Right hindlimb (tissue), 1 donor: ENCODE measurements at regions not wholly inside any gene's neighbourhood (a gene's known extent, or its start where the extent isn't known, plus 50 kb on each side); places are given as distances from the start of the nearest gene placed in this dataset.
A peak's percentile ranks its signal among the peaks of the same experiment; 100 is the strongest.
"Not testable (repeated sequence)": the region's sequence is repeated elsewhere in the genome, so short reads cannot be mapped to it uniquely, and the experiment has no call there.

Experiments
- DNase-seq: peaks from one replicate; pipeline ENCODE4 v3.0.0-alpha.2; 2018

DNA sequence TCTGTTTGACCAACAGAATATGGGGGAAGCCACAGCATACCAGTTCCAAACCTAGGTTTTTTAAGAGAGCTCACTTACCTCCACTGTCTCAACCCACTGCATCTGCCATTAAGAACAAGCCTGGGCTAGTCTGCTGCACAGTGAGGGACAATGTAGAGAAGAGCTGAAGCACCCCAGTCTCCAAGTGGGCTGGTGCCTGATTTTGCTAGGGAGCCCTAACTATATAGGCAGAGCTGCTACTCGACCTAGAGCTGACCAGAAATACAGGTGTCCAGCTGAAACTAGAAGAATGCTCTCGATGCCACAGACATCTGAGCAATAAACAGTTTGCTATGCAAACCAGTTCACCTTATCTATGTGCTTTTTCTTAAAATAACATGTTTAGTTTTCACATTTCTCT is 106.9 kb upstream of the BET1 start:
- no peak for DNase-seq

GRCh38 chr7:94115316-94115715 is 111.2 kb upstream of the BET1 start:
- DNase-seq: no peak

- no peak for DNase-seq
These were observed 119.0 kb upstream of the BET1 start for GRCh38 chr7:94123136-94123535.

DNA sequence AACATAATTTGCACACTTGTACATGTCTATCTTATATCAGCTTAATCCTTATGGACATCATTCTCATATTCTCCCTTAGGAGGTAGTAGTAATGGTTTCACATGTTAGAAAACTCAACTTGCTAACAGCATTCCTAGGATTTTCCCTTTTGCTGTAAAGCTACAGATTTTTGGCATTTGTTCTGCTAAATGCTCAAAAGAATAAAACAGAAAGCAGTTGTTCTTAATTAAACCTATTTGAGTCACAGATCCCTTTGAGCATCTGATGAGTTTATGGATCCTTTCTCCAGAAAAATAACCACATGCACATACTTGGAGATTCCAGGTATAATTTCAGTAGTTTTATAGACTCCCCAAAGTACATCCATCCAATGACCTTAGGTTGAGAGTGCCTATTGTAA is 122.9 kb upstream of the BET1 start:
- DNase-seq: no peak

DNA sequence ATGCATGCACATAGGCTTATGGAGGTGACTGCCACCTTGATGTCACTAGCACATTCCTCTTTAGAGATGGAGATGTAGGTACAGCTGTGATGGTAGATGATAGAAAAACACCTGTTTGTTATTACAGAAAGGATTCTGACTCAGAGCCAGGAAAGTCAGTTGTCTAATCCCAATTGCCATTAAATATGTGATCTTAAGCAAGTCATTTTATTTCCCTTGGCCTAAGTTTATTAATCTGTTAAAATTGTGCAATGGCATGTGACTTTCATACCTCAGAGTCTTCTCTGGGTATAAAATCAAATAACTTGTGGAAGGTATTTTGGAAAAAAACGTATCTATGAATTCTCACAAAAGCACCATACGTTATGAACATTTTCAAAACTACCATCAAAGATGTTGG is 123.9 kb upstream of the BET1 start:
- no peak for DNase-seq

DNA sequence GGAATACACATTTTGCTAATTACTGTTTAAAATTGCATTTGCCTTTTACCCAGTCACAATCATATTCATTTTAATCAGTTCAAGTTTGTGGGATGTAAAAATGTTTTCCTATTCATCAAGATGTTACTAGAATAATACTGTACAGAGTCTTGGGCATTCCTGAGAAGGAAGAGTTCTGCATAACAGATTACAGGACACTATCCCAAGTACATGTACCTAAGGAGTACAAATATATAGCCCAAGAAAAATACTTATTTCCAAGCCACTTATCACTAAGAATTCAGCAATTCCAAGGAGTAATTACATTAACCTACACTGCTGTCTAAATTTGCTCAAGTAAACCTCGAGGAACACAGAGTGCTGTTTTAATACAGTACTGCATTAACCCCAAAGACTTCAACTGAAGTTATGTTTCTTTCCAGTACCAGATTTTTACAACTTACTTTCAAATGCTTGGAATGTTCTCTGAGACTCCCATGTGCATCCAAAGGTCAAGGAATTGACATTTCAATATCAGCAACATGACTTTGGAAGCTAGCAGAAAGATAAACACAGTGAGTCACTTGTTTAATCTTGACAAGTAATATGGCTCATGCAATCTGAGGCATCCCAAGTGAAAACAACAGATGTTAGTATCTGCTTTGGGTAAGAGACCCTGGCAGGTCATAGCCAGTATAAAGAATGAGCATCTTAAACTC is 125.4 kb upstream of the BET1 start:
- DNase-seq: no peak

- no peak for DNase-seq
These were observed 126.6 kb upstream of the BET1 start for GRCh38 chr7:94130716-94131115.

- DNase-seq: no peak
These were observed 129.3 kb upstream of the BET1 start for GRCh38 chr7:94133460-94133859.

DNA sequence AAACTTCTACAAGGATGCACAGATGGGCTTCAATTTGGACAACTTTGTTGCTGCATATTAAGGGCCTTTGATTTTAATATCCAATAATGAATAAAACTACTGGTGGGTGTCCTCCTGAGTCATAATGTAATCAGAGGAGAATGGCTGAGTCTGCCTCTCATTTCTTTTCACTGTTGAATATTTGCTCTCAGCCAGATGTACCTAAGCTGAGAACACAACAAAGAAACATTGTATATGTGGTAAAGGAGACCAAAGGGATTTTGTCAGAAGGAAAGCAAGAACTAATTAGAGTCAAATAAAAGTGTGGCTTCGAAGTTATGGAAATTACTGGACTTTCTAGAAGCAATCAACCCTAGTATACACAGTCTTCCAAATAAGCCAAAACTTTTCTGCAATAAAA is 131.0 kb upstream of the BET1 start:
- no peak for DNase-seq

- DNase-seq: no peak
These were observed 138.1 kb upstream of the BET1 start for GRCh38 chr7:94142281-94142680.

GRCh38 chr7:94145602-94146001 is 141.4 kb upstream of the BET1 start:
- DNase-seq: no peak

- no peak for DNase-seq
These were observed 142.3 kb upstream of the BET1 start for GRCh38 chr7:94146408-94146807.

GRCh38 chr7:94149789-94150545 is 145.8 kb upstream of the BET1 start:
- no peak for DNase-seq

DNA sequence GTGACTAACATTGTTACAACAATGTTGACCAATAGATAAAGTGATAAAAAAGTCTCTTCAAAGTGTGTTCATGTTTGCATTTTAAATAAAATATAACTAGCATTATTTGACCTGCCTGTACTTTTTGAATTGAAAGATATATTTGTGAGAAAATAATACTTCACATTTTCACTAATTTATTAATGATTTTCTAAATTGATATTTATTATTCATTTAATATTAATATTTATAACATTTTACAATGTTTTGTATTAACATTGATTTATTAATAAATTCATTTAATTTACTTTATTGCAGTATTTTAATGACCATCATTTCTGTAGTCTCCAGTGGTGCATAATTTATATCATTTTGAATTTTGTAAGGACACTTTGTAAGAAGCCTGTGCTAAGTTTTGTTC is 150.0 kb upstream of the BET1 start:
- DNase-seq: no peak

GRCh38 chr7:94154858-94155257 is 150.7 kb upstream of the BET1 start:
- peak; percentile 46 for DNase-seq

DNA sequence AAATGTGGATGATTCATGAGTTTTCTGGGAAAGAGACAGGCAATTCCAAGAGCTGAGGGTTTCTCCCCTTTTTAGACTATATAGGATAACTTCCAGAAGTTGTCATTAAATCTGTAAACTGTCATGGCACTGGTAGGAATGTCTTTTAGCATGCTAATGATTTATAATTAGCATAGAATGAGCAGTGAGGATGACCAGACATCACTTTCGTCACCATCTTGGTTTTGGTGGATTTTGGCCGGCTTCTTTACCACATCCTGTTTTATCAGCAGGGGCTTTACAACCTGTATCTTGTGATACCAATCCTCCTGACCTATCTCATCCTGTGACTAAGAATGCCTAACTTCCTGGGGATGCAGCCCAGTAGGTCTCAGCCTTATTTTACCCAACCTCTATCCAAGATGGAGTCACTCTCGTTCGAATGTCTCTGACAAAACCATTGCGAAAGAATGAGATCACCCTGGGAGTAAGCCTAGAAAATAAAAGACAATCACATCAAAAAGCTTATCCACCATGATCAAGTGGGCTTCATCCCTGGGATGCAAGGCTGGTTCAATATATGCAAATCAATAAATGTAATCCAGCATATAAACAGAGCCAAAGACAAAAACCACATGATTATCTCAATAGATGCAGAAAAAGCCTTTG is 153.6 kb upstream of the BET1 start:
- DNase-seq: not testable (repeated sequence)

DNA sequence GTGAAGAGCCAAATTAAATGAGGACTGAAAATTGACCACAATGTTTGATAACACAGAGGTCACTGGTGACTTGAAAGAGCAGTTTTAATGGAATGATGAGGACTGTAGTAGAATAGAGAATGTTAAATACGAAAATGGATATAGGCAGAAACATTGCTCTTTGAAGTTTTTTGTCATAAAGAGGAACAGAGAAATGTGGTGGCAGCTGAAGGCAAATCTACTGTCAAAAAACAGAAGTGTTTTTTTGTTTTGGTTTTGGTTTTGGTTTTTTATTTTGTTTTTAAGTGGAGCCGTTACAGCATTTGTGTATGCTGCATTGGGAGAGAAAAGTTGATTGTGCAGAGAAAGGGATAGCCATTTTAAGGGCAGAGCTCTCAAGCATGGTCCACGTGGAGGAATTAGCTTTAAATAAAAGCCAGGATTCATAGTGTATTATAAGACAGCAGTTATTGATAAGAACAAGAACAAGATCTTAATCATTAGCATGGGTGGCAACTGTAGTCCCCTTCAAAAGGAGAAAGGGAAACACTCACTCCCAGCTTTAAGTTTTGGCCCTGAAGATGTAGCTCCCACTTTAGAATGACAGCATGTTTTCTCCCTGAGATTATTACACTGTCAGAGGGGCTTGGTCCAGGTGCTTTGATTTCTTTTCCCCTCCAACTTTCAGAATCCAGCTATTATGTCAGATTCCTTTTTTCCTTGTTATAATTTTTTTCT is 156.7 kb upstream of the BET1 start:
- DNase-seq: no peak

DNA sequence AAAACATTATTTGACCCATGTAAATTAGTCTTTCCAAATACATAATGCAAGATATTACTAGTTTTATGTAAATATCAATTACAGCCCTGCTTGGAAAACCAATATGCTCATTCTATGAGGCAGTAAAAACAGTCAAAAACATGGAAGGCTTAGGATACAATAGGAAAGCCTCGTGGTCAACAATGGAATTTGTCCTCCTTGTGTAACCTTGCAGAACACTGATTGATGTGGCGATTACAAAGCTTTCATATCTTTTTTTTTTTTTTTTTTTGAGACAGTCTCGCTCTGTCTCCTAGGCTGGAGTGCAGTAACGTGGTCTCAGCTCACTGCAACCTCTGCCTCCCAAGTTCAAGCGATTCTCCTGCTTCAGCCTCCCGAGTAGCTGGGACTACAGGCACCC is 157.3 kb upstream of the BET1 start:
- DNase-seq: no peak

DNA sequence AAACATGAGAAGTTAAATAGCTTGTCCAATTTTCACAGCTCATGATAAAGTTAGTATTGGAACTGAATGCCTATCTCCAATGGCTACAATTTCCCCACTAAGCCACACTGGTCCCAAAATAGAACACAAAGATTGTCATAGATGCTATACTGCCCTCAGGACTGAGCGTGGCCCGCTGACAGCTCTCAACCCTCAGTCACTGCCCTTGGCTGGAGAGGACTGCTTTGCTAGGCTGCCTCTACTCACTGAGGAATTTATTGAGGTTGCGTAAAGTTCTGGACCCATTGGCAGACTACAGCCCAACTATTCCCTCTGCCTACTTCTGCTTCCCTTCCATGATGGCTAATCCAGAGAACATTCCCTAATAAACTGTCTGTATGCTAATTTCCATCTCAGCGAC is 165.5 kb upstream of the BET1 start:
- no peak for DNase-seq

- DNase-seq: no peak
These were observed 166.7 kb upstream of the BET1 start for GRCh38 chr7:94170836-94171235.

DNA sequence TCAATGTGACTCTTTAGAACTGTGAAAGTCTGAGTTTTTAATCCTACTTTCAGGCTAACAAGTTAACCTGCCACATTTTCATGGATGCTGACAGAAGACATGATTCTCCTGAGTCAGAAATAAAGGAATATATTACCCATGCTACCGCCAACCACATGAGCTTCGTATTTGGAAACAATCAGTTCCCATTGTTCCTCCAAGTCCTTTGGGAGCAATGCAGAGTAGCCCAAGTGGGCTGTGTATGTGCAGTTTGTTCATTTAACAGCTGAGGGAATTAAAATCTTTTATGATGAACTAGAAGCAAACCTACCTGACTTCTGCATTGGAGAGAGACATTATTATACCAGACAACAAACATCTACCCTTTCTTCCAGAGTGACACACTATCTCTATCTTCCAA is 169.3 kb upstream of the BET1 start:
- no peak for DNase-seq

DNA sequence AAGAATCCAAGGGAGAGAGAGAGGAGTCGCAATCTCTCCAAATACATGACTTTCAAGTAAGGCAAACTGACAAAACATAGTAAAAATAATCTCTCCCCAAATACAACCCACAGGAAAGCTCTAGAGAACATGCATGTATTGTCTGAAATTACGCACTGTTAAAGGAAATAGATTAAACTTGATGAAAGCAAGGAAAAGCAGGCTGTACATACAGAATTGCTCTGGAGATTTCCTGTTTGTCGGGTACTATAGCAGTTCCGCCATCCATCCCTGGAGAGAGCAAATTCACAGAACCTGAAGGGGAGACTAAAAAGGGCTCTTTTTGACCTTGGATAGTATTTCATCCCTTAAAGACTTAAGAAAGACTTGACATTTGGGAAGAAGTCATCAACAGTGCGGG is 170.2 kb upstream of the BET1 start:
- DNase-seq: no peak

DNA sequence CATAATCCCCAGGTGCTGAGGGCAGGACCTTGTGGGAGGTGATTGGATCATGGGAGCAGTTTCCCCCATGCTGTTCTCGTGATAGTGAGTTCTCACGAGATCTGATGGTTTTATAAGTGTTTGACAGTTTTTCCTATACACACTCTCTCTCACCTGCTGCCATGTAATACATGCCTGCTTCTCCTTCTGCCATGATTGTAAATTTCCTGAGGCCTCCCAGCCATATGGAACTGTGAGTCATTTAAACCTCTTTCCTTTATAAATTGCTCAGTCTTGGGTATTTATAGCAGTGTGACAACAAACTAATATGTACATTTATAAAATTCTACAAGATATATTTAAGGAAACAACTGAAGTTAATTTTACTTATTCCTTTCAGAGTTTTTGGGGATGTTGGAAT is 170.8 kb upstream of the BET1 start:
- no peak for DNase-seq
